ENCODE measurements at regions not wholly inside any gene's neighbourhood (a gene's known extent, or its start where the extent isn't known, plus 50 kb on each side); places are given as distances from the start of the nearest gene placed in this dataset.
"Not testable (repeated sequence)": the region's sequence is repeated elsewhere in the genome, so short reads cannot be mapped to it uniquely, and the experiment has no call there.

GRCh38 chr3:82000350-82000749 lies 238.9 kb upstream of the GBE1 start:
- DNase-seq, result no peak

- DNase-seq, result no peak
Measured at GRCh38 chr3:81998907-81999306, 237.5 kb upstream of the GBE1 start.

- DNase-seq, result no peak
Measured at GRCh38 chr3:81998139-81998755, 236.8 kb upstream of the GBE1 start.

- no peak for DNase-seq
Measured at GRCh38 chr3:81997390-81997789, 235.9 kb upstream of the GBE1 start.

GRCh38 chr3:81995329-81995728 lies 233.9 kb upstream of the GBE1 start:
- no peak for DNase-seq

- no peak for DNase-seq
Measured at GRCh38 chr3:81989758-81990157, 228.3 kb upstream of the GBE1 start.

GRCh38 chr3:81989274-81989673 lies 227.8 kb upstream of the GBE1 start:
- DNase-seq, result no peak

GRCh38 chr3:81987412-81987811 lies 226.0 kb upstream of the GBE1 start:
- DNase-seq, result not testable (repeated sequence)

- DNase-seq, result no peak
Measured at GRCh38 chr3:81985996-81986723, 224.7 kb upstream of the GBE1 start.

- no peak for DNase-seq
Measured at GRCh38 chr3:81983382-81983781, 221.9 kb upstream of the GBE1 start.

- no peak for DNase-seq
Measured at GRCh38 chr3:81980596-81981494, 219.4 kb upstream of the GBE1 start.

GRCh38 chr3:81974751-81975150 lies 213.3 kb upstream of the GBE1 start:
- no peak for DNase-seq

- DNase-seq, result no peak
Measured at GRCh38 chr3:81968658-81969057, 207.2 kb upstream of the GBE1 start.

- DNase-seq, result no peak
Measured at GRCh38 chr3:81967393-81967792, 205.9 kb upstream of the GBE1 start.

- DNase-seq, result no peak
Measured at GRCh38 chr3:81965696-81966095, 204.3 kb upstream of the GBE1 start.

GRCh38 chr3:81962396-81962795 lies 201.0 kb upstream of the GBE1 start:
- no peak for DNase-seq

- no peak for DNase-seq
Measured at GRCh38 chr3:81958972-81959640, 197.7 kb upstream of the GBE1 start.

- no peak for DNase-seq
Measured at GRCh38 chr3:81955878-81956277, 194.4 kb upstream of the GBE1 start.

- DNase-seq, result no peak
Measured at GRCh38 chr3:81953111-81953510, 191.7 kb upstream of the GBE1 start.

GRCh38 chr3:81952141-81952540 lies 190.7 kb upstream of the GBE1 start:
- DNase-seq, result no peak

GRCh38 chr3:81951636-81952035 lies 190.2 kb upstream of the GBE1 start:
- DNase-seq, result no peak

GRCh38 chr3:81951106-81951505 lies 189.7 kb upstream of the GBE1 start:
- no peak for DNase-seq

GRCh38 chr3:81947359-81947758 lies 185.9 kb upstream of the GBE1 start:
- DNase-seq, result no peak

Data from CD4-positive, alpha-beta T cell treated with Interleukin-15 for 1 hour (primary cell).